Gastroesophageal sphincter (tissue), 3 donors: ENCODE measurements at regions not wholly inside any gene's neighbourhood (a gene's known extent, or its start where the extent isn't known, plus 50 kb on each side); places are given as distances from the start of the nearest gene placed in this dataset.

ENCODE experiments used
- CTCF ChIP-seq, 4 experiments: fragments of 200-600 bp in 2 of 4; fragments of 450-650 bp in 2 of 4; sonication (generic) in 1 of 4; IDR thresholded peaks; one replicate each; pipeline ENCODE4 v1.5.1; 2017 to 2019; ENCODE audit warnings: antibody characterized with exemption in 4 of 4, mild to moderate bottlenecking in 2 of 4, moderate library complexity in 2 of 4
- EP300 ChIP-seq: sonication (generic); formaldehyde crosslinking; IDR thresholded peaks from one replicate; pipeline ENCODE4 v1.6.1; 2017; ENCODE audit warnings: antibody characterized with exemption, mild to moderate bottlenecking
- POLR2A ChIP-seq, 2 donors: fragments of 450-650 bp; IDR thresholded peaks; one replicate each; pipeline ENCODE4 v1.6.1; 2017; ENCODE audit warnings: antibody characterized with exemption in 2 of 2, mild to moderate bottlenecking in 2 of 2, moderate library complexity in 1 of 2
- POLR2AphosphoS5 ChIP-seq: sonication (generic); formaldehyde crosslinking; IDR thresholded peaks from one replicate; pipeline ENCODE4 v1.6.1; 2017; ENCODE audit warnings: antibody characterized with exemption

DNA sequence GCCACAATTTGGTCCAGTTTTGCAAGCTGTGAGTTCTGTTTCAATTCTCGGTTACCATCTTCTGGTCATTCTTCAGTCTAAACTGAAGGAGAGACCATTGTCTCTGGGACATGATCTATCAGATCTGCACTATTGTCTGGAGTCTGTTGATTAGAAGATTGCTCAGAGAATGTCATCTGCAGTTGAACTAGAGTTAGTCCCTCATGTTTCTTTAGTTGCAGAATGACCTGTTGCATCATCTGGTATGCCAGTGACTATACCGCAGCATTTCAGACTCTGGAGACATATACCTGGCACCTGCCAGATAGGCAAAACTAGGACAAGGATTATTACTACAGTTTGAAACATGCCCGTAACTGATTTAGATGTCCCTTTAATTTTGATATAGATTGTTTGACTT, 194.8 kb downstream of the LRRC70 start:
- no peak for TF ChIP-seq CTCF (IDR thresholded peaks at IDR 0.05)
- TF ChIP-seq POLR2A (IDR thresholded peaks at IDR 0.05) = no peak
- no peak for TF ChIP-seq EP300
- TF ChIP-seq POLR2AphosphoS5 = no peak
